ENCODE measurements at regions not wholly inside any gene's neighbourhood (a gene's known extent, or its start where the extent isn't known, plus 50 kb on each side); places are given as distances from the start of the nearest gene placed in this dataset.
A peak's percentile ranks its signal among the peaks of the same experiment; 100 is the strongest.

- no peak for DNase-seq
- H3K36me3 ChIP-seq, result no peaks in the 10 kb centered on the region
- H3K4me3 ChIP-seq, result no peak overlapping the region
- H3K9me3 ChIP-seq, result no peaks in the 10 kb centered on the region
- ATAC-seq, result no peak
- H3K27me3 ChIP-seq (ENCODE audit: low read depth), result peaks cover 19% of the 10 kb centered on the region
- no peaks in the 10 kb centered on the region for H3K4me1 ChIP-seq
- no peak overlapping the region for H3K27ac ChIP-seq
- no peak for TF ChIP-seq CTCF (IDR thresholded peaks at IDR 0.05)
- intact Hi-C loops (cut with DNase I), result no loop called here
Observed at GRCh38 chr7:25963733-25964132, 188.3 kb upstream of the NFE2L3 start.

GRCh38 chr7:25964483-25964991 lies 187.5 kb upstream of the NFE2L3 start:
- Histone ChIP-seq H3K9me3 (no peaks in the 10 kb centered on the region), H3K4me1 (no peaks in the 10 kb centered on the region), H3K27me3 (ENCODE audit: low read depth) (peaks cover 22% of the 10 kb centered on the region), H3K36me3 (no peaks in the 10 kb centered on the region), H3K27ac (no peak overlapping the region), H3K4me3 (no peak overlapping the region)
- intact Hi-C loops (cut with DNase I), result no loop called here
- no peak for TF ChIP-seq CTCF (IDR thresholded peaks at IDR 0.05)
- DNase-seq (no peak), ATAC-seq (no peak)

GRCh38 chr7:25965405-25966123 lies 186.4 kb upstream of the NFE2L3 start:
- Histone ChIP-seq H3K36me3 (no peaks in the 10 kb centered on the region), H3K27ac (no peak overlapping the region), H3K9me3 (no peaks in the 10 kb centered on the region), H3K4me1 (no peaks in the 10 kb centered on the region), H3K4me3 (no peak overlapping the region), H3K27me3 (ENCODE audit: low read depth) (peaks cover 22% of the 10 kb centered on the region)
- intact Hi-C loops (cut with DNase I), result no loop called here
- no peak for TF ChIP-seq CTCF (IDR thresholded peaks at IDR 0.05)
- ATAC-seq (no peak), DNase-seq (no peak)

- Histone ChIP-seq H3K9me3 (no peaks in the 10 kb centered on the region), H3K4me3 (no peak overlapping the region), H3K4me1 (no peaks in the 10 kb centered on the region), H3K27me3 (ENCODE audit: low read depth) (peaks cover 22% of the 10 kb centered on the region), H3K27ac (no peak overlapping the region), H3K36me3 (no peaks in the 10 kb centered on the region)
- intact Hi-C loops (cut with DNase I), result no loop called here
- DNase-seq, result no peak
- TF ChIP-seq CTCF (IDR thresholded peaks at IDR 0.05), result no peak
- ATAC-seq, result no peak
Observed at GRCh38 chr7:25966469-25966868, 185.5 kb upstream of the NFE2L3 start.

GRCh38 chr7:25967278-25968204 lies 184.5 kb upstream of the NFE2L3 start:
- Histone ChIP-seq H3K27ac (no peak overlapping the region), H3K36me3 (no peaks in the 10 kb centered on the region), H3K9me3 (no peaks in the 10 kb centered on the region), H3K4me1 (no peaks in the 10 kb centered on the region), H3K4me3 (no peak overlapping the region), H3K27me3 (ENCODE audit: low read depth) (peaks cover 22% of the 10 kb centered on the region)
- ATAC-seq (peak in 1 of 2 donors; percentile 36), DNase-seq (no peak)
- intact Hi-C loops (cut with DNase I), result no loop called here
- TF ChIP-seq CTCF (IDR thresholded peaks at IDR 0.05), result no peak

Data from lower lobe of right lung (tissue), 2 donors.